ENCODE measurements at regions not wholly inside any gene's neighbourhood (a gene's known extent, or its start where the extent isn't known, plus 50 kb on each side); places are given as distances from the start of the nearest gene placed in this dataset.
"Not testable (repeated sequence)": the region's sequence is repeated elsewhere in the genome, so short reads cannot be mapped to it uniquely, and the experiment has no call there.

DNA sequence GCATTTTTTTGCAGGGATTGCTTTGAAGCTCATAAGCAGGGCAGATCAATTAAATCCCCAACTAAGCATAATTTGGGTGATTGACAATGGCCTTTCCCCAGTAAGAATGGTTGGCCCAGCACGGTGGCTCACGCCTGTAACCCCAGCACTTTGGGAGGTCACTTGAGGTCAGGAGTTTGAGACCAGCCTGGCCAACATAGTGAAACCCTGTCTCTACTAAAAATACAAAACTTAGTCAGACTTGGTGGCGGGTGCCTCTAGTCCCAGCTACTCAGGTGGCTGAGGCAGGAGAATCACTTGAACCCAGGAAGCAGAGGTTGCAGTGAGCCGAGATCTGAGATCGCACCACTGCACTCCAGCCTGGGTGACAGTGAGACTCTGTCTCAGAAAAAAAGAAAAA is 58.9 kb upstream of the IL1RAPL1 start:
- not testable (repeated sequence) for TF ChIP-seq CTCF, POLR2A, POLR2AphosphoS5 (IDR thresholded peaks at IDR 0.05)
